ENCODE measurements at regions not wholly inside any gene's neighbourhood (a gene's known extent, or its start where the extent isn't known, plus 50 kb on each side); places are given as distances from the start of the nearest gene placed in this dataset.

GRCh38 chr4:128653527-128654444 is 155.7 kb upstream of the JADE1 start:
- ATAC-seq (peak; percentile 41; the same call in 1 of the 3 replicates), DNase-seq (ENCODE audit: extremely low read depth in 1 of 4, low spot score in 3 of 4) (no peak), FAIRE-seq (no peak)
- Histone ChIP-seq H3K79me2 (ENCODE audit: control insufficient read depth, insufficient read depth, low read length) (no peaks in the 10 kb centered on the region), H3K9me3 (replicated peaks; ENCODE audit: control insufficient read depth, insufficient read depth, low read depth, low read length) (no peaks in the 10 kb centered on the region), H3K4me3 (no peak overlapping the region), H3K27me3 (ENCODE audit: control insufficient read depth in 2 of 2, insufficient read depth in 2 of 2, low read length in 2 of 2) (no peaks in the 10 kb centered on the region), H3K4me2 (ENCODE audit: insufficient read depth, low read length) (no peak overlapping the region), H3K9ac (ENCODE audit: insufficient read depth in 1 of 2, low read depth in 2 of 2, low read length in 2 of 2) (no peak overlapping the region), H2AFZ (ENCODE audit: low read depth, low read length) (peak overlapping the region; percentile 53; the same call in 1 of the 2 replicates), H3K9me1 (ENCODE audit: control insufficient read depth, insufficient read depth, low read length) (no peaks in the 10 kb centered on the region), H3K36me3 (ENCODE audit: control insufficient read depth, insufficient read depth, low read length) (no peaks in the 10 kb centered on the region), H3K27ac (ENCODE audit: extremely low read depth, low read depth, low read length) (no peak overlapping the region), H3K4me1 (replicated peaks in 1 of 2; ENCODE audit: control insufficient read depth in 2 of 2, insufficient read depth in 2 of 2, low read length in 2 of 2) (peaks cover 0 to 9% of the 10 kb centered on the region in 2 experiments; a peak in 3 of 5 replicates), H4K20me1 (replicated peaks; ENCODE audit: control insufficient read depth, insufficient read depth, low read length) (no peaks in the 10 kb centered on the region)
- 42% methylated on average over 8 of the region's 8 CpGs for WGBS (ENCODE audit: insufficient coverage, low coverage, missing lambda C conversion rate)
- ChIA-PET CTCF (ENCODE audit: low intra/inter-chr PET ratio) (no interaction called here), POLR2A (no interaction called here)
- BruUV-seq (replicated peaks): no TSS peak
- in situ Hi-C loops (cut with MboI): no loop called here
- intact Hi-C loops (cut with micrococcal nuclease): no loop called here
- TF ChIP-seq TFAM (CRISPR knock-in tag; conservative IDR thresholded peaks at IDR 0.05): no peak

GRCh38 chr4:128649575-128650205 is 159.8 kb upstream of the JADE1 start:
- TF ChIP-seq WHSC1 (IDR thresholded peaks at IDR 0.05; ENCODE audit: low read length) (no peak), ZEB2 (IDR thresholded peaks at IDR 0.05) (no peak), MIER1 (IDR thresholded peaks at IDR 0.05; ENCODE audit: low read depth) (no peak), NFATC3 (IDR thresholded peaks at IDR 0.05) (no peak), MAX (CRISPR knock-in tag; IDR thresholded peaks at IDR 0.05) (no peak), STAG1 (CRISPR knock-in tag; IDR thresholded peaks at IDR 0.05; ENCODE audit: borderline replicate concordance) (no peak), FIP1L1 (IDR thresholded peaks at IDR 0.05; ENCODE audit: low read depth, low read length, poor library complexity, severe bottlenecking) (no peak)
- no peaks in the 10 kb centered on the region for H4K20me1 ChIP-seq (replicated peaks; ENCODE audit: control insufficient read depth, insufficient read depth, low read length)
- no peaks in the 10 kb centered on the region for H3K9me1 ChIP-seq (ENCODE audit: control insufficient read depth, insufficient read depth, low read length)
- peaks cover 3 to 5% of the 10 kb centered on the region in 2 experiments; a peak in 2 of 5 replicates for H3K4me1 ChIP-seq (replicated peaks in 1 of 2; ENCODE audit: control insufficient read depth in 2 of 2, insufficient read depth in 2 of 2, low read length in 2 of 2)
- 7% methylated on average over 1 of the region's 1 CpG for WGBS (ENCODE audit: insufficient coverage, low coverage, missing lambda C conversion rate)
- in situ Hi-C loops (cut with MboI) (no loop called here), intact Hi-C loops (cut with micrococcal nuclease) (no loop called here)
- POLR2A ChIA-PET: no interaction called here
- H3K4me3 ChIP-seq: no peak overlapping the region
- H3K27ac ChIP-seq (ENCODE audit: extremely low read depth, low read depth, low read length): no peak overlapping the region
- no peaks in the 10 kb centered on the region for H3K36me3 ChIP-seq (ENCODE audit: control insufficient read depth, insufficient read depth, low read length)
- H3K9me3 ChIP-seq (replicated peaks; ENCODE audit: control insufficient read depth, insufficient read depth, low read depth, low read length): no peaks in the 10 kb centered on the region
- no peak overlapping the region for H3K4me2 ChIP-seq (ENCODE audit: insufficient read depth, low read length)
- H3K79me2 ChIP-seq (ENCODE audit: control insufficient read depth, insufficient read depth, low read length): no peaks in the 10 kb centered on the region
- no peak for ATAC-seq
- H3K9ac ChIP-seq (ENCODE audit: insufficient read depth in 1 of 2, low read depth in 2 of 2, low read length in 2 of 2): no peak overlapping the region
- peak overlapping the region; percentile 15; the same call in 1 of the 2 replicates for H2AFZ ChIP-seq (ENCODE audit: low read depth, low read length)
- no TSS peak for BruUV-seq (replicated peaks)
- CTCF ChIA-PET (ENCODE audit: low intra/inter-chr PET ratio): no interaction called here
- peak; percentile 67 for FAIRE-seq
- no peak for DNase-seq (ENCODE audit: extremely low read depth in 1 of 4, low spot score in 3 of 4)
- H3K27me3 ChIP-seq (ENCODE audit: control insufficient read depth in 2 of 2, insufficient read depth in 2 of 2, low read length in 2 of 2): no peaks in the 10 kb centered on the region
